Fibroblast of mammary gland (primary cell): ENCODE measurements at regions not wholly inside any gene's neighbourhood (a gene's known extent, or its start where the extent isn't known, plus 50 kb on each side); places are given as distances from the start of the nearest gene placed in this dataset.
A peak's percentile ranks its signal among the peaks of the same experiment; 100 is the strongest.

Experiments used
- DNase-seq: peaks from one replicate; pipeline ENCODE4 v3.0.0-alpha.2; 2010; ENCODE audit warnings: low read depth
- H3K4me3 ChIP-seq: 2 replicates; pipeline ENCODE4 v1.5.1; 2011; ENCODE audit warnings: low read depth, mild to moderate bottlenecking, low read length, moderate library complexity; ENCODE audit not compliant: control insufficient read depth
- CTCF ChIP-seq: conservative IDR thresholded peaks from 2 replicates; pipeline ENCODE4 v1.5.1; 2011; ENCODE audit warnings: low read depth, low read length, inconsistent platforms; ENCODE audit not compliant: control insufficient read depth, insufficient read depth

DNA sequence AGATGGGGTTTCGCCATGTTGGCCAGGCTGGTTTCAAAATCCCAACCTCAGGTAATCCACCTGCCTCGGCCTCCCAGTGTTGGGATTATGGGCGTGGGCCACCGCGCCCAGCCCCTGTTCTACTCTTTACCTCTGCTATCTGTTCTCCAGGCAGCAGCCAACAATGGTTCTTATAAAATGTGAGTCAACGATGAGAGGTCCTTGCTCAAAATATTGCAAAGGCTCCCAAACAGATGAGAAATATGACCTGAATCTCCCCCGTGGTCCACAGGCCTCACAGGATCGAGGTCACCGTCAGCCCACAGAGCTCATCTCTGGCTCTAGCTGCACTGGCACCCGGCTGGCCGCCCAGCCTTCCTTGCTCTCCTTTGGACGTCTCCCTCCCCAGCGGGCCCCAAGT is 62.0 kb upstream of the EGFR start:
- H3K4me3 ChIP-seq = no peak overlapping the region
- no peak for DNase-seq
- TF ChIP-seq CTCF = no peak

GRCh38 chr7:54960517-54960916 is 58.3 kb upstream of the EGFR start:
- DNase-seq = peak; percentile 74
- H3K4me3 ChIP-seq = no peak overlapping the region
- no peak for TF ChIP-seq CTCF

GRCh38 chr7:54961391-54961790 is 57.4 kb upstream of the EGFR start:
- no peak for DNase-seq
- TF ChIP-seq CTCF = no peak
- H3K4me3 ChIP-seq = no peak overlapping the region

- no peak for DNase-seq
- no peak for TF ChIP-seq CTCF
- H3K4me3 ChIP-seq = no peak overlapping the region
Measured at GRCh38 chr7:54963155-54963554, 55.7 kb upstream of the EGFR start.

- peak; percentile 32 for DNase-seq
- no peak overlapping the region for H3K4me3 ChIP-seq
- no peak for TF ChIP-seq CTCF
Measured at GRCh38 chr7:54964136-54964535, 54.7 kb upstream of the EGFR start.

DNA sequence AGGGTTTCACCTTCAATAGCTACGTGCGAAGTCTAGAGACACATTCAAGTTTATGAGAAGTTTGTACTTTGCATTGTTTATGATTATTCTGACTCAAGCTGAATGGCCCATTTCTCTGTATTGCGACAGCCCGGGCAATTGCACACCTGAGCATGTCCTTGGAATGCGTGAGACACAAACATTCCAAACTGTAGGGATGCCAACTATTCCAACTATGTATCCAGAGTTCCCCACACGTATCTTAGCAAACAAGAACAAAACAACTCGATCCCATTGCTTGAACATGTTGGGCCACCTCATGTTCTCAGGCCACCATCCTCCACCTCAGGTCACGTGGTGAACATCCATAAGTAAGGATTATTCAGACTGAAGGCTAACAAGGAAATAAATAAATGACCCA is 51.4 kb upstream of the EGFR start:
- DNase-seq = no peak
- no peak for TF ChIP-seq CTCF
- no peak overlapping the region for H3K4me3 ChIP-seq

DNA sequence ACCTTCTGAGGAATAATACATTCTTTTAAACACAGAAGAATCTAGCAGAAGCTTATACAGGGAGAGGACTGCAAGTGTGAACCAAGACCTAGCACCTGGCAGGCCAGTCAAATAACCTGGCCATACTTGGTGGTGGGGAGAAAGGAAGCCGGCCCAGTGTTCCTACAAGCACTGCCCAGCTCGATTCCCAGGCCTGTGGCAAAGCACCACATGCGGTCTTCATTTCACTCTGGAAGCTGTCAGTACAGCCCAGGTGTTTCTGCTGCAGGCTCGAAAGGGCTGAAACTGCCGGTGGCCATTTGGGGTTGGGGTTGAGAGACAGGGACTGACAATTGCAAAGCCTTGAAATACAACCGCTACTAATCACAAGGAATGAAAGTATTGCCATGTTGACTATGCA is 50.8 kb upstream of the EGFR start:
- DNase-seq = no peak
- TF ChIP-seq CTCF = no peak
- no peak overlapping the region for H3K4me3 ChIP-seq
